ENCODE measurements at regions not wholly inside any gene's neighbourhood (a gene's known extent, or its start where the extent isn't known, plus 50 kb on each side); places are given as distances from the start of the nearest gene placed in this dataset.

- Histone ChIP-seq H2AFZ (ENCODE audit: low read length) (no peak overlapping the region), H3K79me2 (ENCODE audit: insufficient read depth, low read length) (no peaks in the 10 kb centered on the region), H3K4me2 (ENCODE audit: low read depth, low read length, poor library complexity, severe bottlenecking) (no peak overlapping the region), H4K20me1 (ENCODE audit: insufficient read depth, low read length, poor library complexity, severe bottlenecking) (no peaks in the 10 kb centered on the region), H3K27me3 (ENCODE audit: insufficient read depth, low read length, poor library complexity, severe bottlenecking) (no peaks in the 10 kb centered on the region), H3K4me1 (ENCODE audit: insufficient read depth, low read length, poor library complexity, severe bottlenecking) (no peaks in the 10 kb centered on the region), H3K9ac (ENCODE audit: low read depth, low read length, poor library complexity, severe bottlenecking) (no peak overlapping the region), H3K9me2 (replicated peaks; ENCODE audit: low read depth, low read length) (no peaks in the 10 kb centered on the region; the same call in 1 of the 2 replicates), H3K4me3 (ENCODE audit: low read length, poor library complexity, severe bottlenecking) (no peak overlapping the region), H3F3A (ENCODE audit: low read depth) (no peaks in the 10 kb centered on the region), H3K9me3 (ENCODE audit: insufficient read depth, low read depth, low read length) (no peaks in the 10 kb centered on the region), H3K36me3 (ENCODE audit: insufficient read depth, low read length) (no peaks in the 10 kb centered on the region)
- TF ChIP-seq EZH2phosphoT487 (IDR thresholded peaks at IDR 0.05; ENCODE audit: borderline replicate concordance) (no peak), CTCF (conservative IDR thresholded peaks at IDR 0.05; ENCODE audit: low read length) (no peak)
These were observed 624.7 kb downstream of the TNS3 start for GRCh38 chr7:46957195-46957594.

DNA sequence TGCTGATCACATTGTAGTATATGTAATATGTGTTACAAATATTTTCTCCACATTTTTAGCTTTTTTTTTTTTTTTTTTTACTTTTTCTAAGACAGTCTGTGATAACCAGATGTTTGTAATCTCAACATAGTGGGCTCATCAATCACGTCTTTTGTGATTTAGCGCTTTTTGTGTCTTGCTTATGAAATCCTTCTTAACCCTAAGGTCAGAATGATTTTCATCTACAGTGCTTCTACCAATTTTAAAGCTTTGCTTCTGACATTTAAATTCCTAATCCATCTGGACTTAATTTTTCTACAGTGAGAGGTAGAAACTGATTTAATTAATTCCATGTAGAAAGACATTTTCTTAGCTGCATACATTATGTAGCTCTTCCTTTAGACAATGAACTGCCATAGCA is 626.4 kb downstream of the TNS3 start:
- Histone ChIP-seq H3K9me3 (ENCODE audit: insufficient read depth, low read depth, low read length) (no peaks in the 10 kb centered on the region), H2AFZ (ENCODE audit: low read length) (no peak overlapping the region), H3K36me3 (ENCODE audit: insufficient read depth, low read length) (no peaks in the 10 kb centered on the region), H3K9ac (ENCODE audit: low read depth, low read length, poor library complexity, severe bottlenecking) (no peak overlapping the region), H3K79me2 (ENCODE audit: insufficient read depth, low read length) (no peaks in the 10 kb centered on the region), H3K9me2 (replicated peaks; ENCODE audit: low read depth, low read length) (no peaks in the 10 kb centered on the region; the same call in 1 of the 2 replicates), H4K20me1 (ENCODE audit: insufficient read depth, low read length, poor library complexity, severe bottlenecking) (no peaks in the 10 kb centered on the region), H3K4me2 (ENCODE audit: low read depth, low read length, poor library complexity, severe bottlenecking) (no peak overlapping the region), H3K4me3 (ENCODE audit: low read length, poor library complexity, severe bottlenecking) (no peak overlapping the region), H3K4me1 (ENCODE audit: insufficient read depth, low read length, poor library complexity, severe bottlenecking) (no peaks in the 10 kb centered on the region), H3K27me3 (ENCODE audit: insufficient read depth, low read length, poor library complexity, severe bottlenecking) (no peaks in the 10 kb centered on the region), H3F3A (ENCODE audit: low read depth) (no peaks in the 10 kb centered on the region)
- no peak for TF ChIP-seq EZH2phosphoT487 (IDR thresholded peaks at IDR 0.05; ENCODE audit: borderline replicate concordance)
- TF ChIP-seq CTCF (conservative IDR thresholded peaks at IDR 0.05; ENCODE audit: low read length) = no peak

- H3K79me2 ChIP-seq (ENCODE audit: insufficient read depth, low read length) = no peaks in the 10 kb centered on the region
- H3K9ac ChIP-seq (ENCODE audit: low read depth, low read length, poor library complexity, severe bottlenecking) = no peak overlapping the region
- no peak overlapping the region for H3K4me2 ChIP-seq (ENCODE audit: low read depth, low read length, poor library complexity, severe bottlenecking)
- no peaks in the 10 kb centered on the region for H3K9me3 ChIP-seq (ENCODE audit: insufficient read depth, low read depth, low read length)
- H3K9me2 ChIP-seq (replicated peaks; ENCODE audit: low read depth, low read length) = no peaks in the 10 kb centered on the region
- no peaks in the 10 kb centered on the region for H3K4me1 ChIP-seq (ENCODE audit: insufficient read depth, low read length, poor library complexity, severe bottlenecking)
- no peaks in the 10 kb centered on the region for H3K27me3 ChIP-seq (ENCODE audit: insufficient read depth, low read length, poor library complexity, severe bottlenecking)
- no peak overlapping the region for H2AFZ ChIP-seq (ENCODE audit: low read length)
- H3F3A ChIP-seq (ENCODE audit: low read depth) = no peaks in the 10 kb centered on the region
- TF ChIP-seq CTCF (conservative IDR thresholded peaks at IDR 0.05; ENCODE audit: low read length) (no peak), EZH2phosphoT487 (IDR thresholded peaks at IDR 0.05; ENCODE audit: borderline replicate concordance) (no peak)
- H3K4me3 ChIP-seq (ENCODE audit: low read length, poor library complexity, severe bottlenecking) = no peak overlapping the region
- no peaks in the 10 kb centered on the region for H4K20me1 ChIP-seq (ENCODE audit: insufficient read depth, low read length, poor library complexity, severe bottlenecking)
- H3K36me3 ChIP-seq (ENCODE audit: insufficient read depth, low read length) = no peaks in the 10 kb centered on the region
These were observed 627.7 kb downstream of the TNS3 start for GRCh38 chr7:46954181-46954580.
